ENCODE measurements at regions not wholly inside any gene's neighbourhood (a gene's known extent, or its start where the extent isn't known, plus 50 kb on each side); places are given as distances from the start of the nearest gene placed in this dataset.
"Not testable (repeated sequence)": the region's sequence is repeated elsewhere in the genome, so short reads cannot be mapped to it uniquely, and the experiment has no call there.

DNA sequence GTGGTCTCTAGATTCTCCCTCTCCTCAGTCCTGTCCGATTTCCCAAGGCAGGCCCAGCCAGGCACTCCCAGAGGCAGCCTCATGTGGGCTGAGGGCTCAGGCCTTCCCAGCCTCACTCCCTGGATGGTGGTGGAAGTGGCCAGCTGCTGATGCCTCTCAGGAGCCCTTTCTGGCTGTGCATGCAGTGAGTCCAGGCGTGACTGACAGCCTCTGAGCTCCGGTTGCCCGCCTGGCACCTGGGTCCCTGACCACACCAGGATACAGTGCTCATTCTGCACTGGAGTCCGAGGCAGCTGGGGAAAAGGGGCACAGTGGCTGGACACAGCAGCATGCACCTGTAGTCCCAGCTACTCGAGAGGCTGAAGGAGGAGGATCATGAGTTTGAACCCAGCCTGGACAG, 132.6 kb downstream of the CUL2 start:
- no peak for DNase-seq

DNA sequence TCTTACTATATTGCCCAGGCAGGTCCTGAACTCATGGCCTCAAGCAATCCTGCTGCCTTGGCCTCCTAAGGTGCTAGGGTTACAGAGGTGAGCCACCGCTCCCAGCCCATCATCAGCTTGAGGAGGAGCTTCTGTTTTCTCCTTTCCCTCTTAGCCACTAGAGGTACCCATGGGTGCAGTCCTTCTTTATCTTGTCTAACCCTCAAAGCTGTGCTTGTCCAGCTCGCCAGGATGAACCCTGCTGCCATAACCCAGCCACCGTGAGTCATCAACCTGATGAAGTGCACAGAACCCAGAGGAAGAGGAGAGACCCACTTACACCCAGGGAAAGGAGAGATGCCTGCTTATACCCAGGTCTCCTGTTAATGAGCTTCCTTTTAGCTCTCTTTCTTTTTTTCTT, 133.4 kb downstream of the CUL2 start:
- DNase-seq = no peak

DNA sequence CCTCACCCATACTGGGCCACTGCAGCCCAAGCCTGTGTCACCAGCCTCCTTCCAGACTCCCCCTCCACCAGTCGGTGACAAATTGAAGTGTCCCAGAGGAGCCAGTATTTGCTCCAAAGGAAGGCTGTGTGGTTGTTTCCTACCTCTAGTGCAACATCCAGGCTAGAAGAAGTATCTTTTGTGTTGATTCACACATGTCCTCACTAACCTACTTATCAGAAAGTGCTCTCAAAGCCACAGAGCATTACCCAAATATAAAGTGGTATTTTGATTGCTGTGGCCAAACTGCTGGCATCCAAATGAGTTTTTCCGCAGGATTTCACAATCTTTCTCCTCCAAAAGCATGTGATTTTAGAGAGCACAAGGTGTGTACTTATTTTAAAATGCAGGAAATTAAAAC, 134.8 kb downstream of the CUL2 start:
- no peak for DNase-seq

DNA sequence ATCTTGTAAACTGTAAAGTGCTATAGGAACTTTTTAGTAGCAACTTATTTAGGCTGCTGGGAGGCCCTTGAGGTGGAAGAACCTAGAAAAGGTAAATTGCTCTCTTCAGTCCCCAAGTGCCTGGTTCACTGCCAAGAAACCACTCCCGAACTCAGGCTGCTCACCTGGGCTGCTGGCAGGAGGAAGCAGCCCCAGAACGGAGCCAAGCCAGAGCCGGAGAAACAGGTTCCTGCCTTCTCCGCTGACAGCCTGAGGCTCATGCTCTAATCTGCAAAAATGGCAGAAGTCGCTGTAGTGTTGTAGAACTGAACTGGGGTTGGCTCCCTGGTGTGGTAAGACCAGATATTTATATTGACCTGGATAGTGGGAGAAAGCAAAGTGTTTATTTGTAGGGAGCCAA, 136.0 kb downstream of the CUL2 start:
- DNase-seq = no peak

DNA sequence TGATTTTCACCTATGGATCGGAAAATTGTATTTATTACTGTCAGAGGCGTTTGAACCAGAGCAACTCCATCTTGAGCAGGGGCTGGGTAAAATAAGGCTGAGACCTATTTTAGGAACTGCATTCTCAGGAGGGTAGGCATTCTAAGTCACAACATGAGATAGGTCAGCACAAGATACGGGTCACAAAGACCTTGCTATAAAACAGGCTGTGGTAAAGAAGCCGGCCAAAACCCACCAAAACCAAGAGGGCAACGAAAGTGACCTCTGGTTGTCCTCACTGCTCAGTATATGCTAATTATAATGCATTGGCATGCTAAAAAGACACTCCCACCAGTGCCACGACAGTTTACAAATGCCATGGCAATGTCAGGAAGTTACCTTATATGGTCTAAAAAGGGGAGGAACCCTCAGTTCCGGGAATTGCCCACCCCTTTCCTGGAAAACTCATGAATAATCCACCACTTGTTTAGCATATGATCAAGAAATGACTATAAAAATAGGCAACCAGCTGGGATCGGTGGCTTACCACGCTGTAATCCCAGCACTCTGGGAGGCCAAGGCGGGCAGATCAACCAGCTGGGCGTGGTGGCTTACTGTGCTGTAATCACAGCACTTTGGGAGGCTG, 136.3 kb upstream of the PARD3 start:
- DNase-seq = not testable (repeated sequence)

DNA sequence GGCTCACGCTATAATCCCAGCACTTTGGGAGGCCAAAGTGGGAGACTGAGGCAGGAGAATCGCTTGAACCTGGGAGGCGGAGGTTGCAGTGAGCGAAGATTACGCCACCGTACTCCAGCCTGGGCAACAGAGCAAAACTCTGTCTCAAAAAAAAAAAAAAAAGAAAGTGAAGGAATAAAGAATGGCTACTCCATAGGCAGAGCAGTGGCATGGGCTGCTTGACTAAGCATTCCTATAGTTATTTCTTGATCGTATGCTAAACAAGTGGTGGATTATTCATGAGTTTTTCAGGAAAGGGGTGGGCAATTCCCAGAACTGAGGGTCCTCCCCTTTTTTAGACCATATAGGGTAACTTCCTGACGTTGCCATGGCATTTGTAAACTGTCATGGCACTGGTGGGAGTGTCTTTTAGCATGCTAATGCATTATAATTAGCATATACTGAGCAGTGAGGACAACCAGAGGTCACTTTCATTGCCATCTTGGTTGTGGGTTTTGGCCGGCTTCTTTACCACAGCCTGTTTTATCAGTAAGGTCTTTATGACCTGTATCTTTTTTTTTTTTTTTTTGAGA, 130.9 kb upstream of the PARD3 start:
- DNase-seq = not testable (repeated sequence)

DNA sequence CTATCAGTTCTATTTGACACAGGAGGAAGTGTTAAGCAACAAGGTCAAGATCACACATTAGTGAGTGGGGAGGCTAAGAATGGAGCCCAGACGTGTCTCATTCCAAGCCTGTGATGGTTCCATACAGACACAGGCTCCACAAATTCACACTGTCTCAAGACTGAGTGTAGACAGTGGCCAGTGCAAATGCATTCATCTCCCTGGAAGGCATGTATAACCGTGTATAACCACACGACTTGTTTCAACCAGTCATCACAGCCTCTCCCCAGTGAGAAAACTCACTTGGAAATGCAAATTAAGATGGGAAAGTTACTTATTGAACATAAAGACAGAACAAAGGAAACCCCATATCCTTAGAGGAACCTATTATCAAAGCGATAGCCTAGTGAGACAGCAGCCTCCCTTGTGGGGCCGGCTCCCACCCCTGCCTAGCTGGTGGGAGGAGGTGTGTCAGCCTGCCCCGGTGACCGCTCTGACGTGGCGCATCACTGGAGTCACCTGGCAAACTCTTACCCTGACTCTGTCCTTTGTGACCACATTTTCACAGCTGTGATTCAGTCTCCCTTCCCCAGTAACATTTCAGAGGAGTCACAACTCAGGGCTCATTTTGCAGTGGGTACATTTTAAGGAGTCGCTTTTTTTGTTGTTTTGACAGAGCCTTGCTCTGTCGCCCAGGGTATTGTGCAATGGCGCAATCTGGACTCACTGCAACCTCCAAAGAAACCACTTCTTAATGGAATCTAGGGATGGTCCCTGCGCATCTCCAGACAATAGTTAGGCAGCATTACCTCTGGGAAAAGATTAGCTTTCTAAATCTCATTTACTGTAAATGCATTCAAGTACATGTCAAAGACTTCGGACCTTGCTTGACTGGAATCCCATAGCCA, 126.6 kb upstream of the PARD3 start:
- no peak for DNase-seq

DNA sequence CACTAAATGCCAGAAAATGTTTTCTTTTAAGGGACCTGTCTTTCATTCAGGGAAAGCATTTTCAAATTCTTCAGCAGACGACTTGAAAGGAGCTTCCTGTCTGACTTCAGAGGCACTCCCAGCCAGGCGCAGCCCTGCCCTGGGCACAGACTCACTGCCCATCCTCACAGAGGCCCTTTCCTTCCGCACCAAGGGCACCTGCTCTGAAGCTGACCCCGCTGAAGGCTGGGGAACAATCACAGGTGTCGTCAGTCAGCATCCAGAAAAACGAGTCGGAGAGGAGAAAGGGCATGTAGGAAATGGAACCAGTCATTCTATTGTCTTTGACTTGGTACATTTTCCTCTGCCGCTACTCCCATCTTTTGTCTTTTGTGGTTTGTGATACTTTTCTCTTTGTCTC, 125.3 kb upstream of the PARD3 start:
- no peak for DNase-seq

DNA sequence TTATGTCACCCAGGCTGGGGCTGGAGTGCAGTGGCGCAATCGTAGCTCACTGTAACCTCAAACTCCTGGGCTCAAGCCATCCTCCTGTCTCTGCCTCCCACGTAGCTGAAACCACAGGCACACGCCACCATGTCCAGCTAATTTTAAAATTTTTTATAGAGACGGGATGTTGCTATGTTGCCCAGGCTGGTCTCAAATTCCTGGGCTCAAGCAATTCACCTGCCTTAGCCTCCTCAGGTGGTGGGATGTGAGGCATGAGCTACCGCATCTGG, 123.2 kb upstream of the PARD3 start:
- no peak for DNase-seq

DNA sequence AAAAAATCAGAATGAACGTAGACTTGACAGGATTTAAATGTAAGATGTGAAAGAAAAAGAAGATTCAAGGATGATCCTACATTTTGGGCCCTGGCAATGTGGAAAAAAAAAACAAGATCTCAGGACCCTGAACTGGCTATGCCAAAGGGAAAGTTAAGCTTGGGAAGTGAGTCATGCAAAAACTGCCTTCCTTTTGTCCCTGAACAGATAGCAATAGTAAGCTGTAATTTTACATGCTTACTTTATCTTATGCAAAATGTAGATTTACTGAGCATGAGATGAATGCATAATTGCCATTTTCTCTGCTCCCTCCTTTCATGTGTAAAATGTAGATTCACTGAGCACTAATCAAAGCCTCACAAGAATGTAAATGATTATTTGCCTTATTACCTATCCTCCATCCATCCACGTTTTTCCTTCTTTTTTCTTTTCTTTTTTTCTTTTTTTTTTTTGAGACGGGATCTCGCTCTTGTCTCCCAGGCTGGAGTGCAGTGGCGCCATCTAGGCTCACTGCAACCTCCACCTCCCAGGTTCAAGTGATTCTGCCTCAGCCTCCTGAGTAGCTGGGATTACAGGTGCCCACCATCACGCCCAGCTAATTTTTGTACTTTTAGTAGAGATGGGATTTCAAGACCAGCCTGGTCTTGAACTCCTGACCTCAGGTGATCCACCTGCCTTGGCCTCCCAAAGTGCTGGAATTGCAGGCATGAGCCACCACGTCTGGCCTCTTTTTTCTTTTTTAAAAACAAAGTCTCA, 122.7 kb upstream of the PARD3 start:
- DNase-seq = not testable (repeated sequence)

DNA sequence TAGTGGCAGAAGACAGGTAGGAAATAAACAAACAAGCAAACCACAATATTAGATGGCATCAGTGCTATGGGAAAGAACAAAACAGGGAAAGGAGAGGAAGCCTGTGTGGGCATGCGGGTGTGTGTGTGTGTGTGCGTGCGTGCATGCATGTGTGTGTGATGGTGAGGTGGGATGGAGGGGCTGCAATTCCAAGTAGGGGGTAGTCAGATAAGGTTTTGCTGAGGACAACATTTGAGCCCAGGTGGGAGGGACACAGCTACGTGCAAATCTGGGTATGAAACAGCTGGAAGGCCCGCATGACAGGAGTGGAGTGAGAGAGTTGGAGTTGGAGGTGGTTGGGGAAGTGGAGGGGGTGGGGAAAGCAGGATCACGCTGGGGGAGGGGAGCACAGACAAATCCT, 121.0 kb upstream of the PARD3 start:
- DNase-seq = no peak

DNA sequence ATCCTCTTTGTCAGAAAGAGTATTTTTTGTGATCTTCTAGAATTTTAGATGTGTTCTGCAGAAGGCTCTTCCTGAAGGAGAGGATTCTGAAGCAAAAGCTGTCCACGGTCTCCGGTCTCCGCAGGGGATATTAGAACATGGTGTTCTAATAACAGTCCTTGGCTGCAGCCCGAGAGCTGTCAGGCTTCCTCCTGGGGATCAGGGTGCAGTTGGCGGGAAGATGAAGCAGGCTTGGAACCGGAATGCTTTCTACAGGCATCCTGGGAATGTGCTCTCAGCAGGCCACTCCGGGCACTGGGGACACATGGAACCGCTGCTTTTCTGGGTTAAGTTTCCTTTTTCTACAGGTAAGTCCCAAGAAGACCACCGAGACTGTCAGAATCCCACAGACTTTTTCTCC, 118.6 kb upstream of the PARD3 start:
- DNase-seq = no peak

DNA sequence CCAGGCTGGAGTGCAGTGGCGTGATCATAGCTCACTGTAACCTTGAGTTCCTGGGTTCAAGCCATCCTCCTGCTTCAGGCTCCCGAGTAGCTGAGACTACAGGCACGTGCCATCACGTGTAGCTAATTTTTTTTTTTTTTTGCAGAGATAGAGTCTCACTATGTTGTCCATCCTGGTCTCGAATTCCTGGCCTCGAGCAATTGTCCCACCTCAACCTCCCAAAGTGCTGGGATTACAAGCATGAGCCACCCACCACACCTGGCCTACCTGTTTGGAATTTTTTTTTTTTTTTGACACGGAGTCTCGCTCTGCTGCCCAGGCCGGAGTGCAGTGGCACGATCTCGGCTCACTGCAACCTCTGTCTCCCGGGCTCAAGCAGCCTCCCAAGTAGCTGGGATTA, 117.1 kb upstream of the PARD3 start:
- no peak for DNase-seq

DNA sequence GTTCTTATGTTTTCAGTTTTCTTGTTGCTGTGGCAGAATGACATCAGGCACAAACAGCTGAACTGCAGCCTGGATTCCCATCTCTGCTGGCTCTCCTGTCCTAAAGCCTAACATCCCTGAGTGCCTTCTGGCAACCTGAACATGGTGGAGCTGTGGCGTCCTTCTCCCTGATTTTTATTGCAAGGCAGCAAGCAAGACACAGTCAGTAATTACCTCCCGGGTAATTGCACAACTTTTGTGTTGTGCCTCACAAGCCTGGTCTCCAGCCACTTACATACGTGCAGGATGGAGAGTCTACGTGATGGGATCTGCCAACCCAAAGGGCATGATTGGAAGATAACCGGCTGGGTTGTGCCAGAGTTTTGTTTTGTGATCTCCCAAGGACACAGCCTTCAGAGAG, 116.1 kb upstream of the PARD3 start:
- no peak for DNase-seq

DNA sequence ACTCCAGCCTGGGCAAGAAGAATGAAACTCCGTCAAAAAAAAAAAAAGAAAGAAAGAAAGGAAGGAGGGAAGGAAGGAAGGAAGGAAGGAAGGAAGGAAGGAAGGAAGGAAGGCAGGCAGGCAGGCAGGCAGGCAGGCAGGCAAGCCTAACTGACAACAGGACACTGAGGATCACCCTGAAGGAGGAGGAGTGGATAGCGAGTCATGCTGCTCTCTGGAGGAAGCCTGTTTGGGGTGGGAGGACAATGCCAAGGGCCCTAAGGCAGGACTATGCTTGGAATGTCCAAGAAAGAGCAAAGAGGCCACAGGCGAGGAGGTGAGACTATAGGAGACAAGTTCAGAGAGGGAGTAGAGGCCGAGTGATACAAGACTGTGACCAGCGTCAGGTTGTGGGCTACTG, 107.0 kb upstream of the PARD3 start:
- DNase-seq = no peak

DNA sequence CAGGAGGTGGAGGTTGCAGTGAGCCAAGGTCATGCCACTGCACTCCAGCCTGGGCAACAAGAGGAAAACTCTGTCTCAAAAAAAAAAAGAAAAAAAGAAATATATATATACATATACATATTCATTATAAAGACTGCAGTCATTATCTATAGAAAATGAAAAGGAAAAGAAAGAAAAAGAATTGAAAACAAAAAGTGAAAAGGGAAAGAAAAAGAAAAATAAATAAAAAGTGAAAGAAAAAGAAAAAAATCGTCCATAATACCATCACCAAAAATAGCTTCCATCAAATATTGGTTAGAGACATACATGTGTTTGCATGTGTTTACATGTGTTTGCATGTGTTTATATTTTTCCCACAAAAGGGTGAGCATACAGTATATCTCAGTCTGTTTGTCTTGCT, 105.5 kb upstream of the PARD3 start:
- no peak for DNase-seq

DNA sequence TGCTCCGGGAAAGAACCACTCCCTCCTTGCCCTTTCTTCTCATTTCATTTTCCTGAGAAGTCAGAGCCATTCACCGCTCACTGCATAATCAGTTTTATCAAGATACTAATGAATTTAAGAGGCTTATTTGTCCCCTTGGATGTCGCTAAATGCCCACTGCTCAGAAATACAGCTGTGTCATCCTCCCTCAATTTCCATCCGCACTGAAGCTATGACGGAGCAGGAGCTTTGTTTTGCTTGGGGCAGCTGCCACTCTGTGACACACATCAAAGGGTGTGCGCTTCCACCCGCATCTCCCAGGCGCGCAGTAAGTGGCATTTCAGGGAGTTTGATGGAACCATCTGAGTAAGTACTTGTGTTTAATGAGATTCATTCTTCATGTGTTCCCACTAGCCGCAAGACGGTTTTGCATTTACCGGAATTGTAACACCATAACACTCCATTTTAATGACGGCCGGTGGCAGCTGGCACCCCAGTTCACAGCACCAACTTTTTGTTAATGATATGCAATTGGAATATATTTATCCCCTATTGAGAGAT, 103.8 kb upstream of the PARD3 start:
- no peak for DNase-seq

DNA sequence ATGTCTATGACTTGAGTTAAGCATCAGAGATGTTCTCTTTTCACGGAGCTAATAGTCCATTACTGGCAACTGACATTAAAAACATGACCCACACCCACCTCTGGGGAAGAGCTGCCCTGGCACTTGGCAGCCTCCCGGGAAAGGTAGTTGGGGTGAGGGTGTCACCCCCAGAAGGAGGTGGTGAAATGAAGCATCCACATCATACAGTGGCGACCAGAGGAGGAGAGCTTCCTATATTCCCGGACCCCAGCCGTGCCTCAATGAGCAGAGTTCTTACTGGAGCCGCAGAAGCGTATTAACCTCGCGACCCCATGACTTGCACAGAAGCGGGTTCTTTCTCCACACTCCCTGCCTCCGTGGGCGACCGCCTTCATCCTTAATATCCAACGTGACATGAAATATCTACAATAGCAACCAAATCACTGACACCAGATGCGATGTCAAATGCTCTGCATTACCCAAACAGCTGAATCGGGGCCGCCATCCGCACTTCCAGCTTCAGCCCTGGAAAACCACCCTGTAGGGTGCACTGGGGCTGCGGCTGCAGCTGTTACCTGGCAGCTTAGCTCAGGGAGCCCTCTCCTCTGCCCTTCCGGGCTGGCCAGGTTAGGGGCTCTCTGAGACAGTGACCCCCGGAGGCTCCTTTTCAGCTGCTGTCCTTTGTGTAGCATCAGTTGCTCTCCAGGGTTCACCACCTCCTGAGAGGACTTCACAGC, 103.1 kb upstream of the PARD3 start:
- no peak for DNase-seq

DNA sequence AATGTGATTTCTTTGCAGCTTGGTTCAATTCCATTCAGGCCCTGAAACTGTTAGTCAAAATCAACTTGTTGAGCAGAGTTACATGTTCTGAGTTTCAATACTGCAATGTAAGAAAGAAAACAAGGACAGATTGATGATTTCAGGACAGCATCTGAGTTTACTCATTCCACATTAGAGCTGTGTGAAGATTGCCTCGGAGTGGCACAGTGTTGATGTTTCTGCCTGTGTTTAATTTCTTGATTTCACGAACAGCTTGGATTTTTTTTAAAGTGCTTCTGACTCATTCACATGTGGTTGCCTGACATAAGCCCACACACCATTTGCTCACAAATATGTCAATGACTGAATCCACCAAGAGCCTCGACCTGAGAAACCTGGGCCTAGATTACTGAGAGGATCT, 101.2 kb upstream of the PARD3 start:
- DNase-seq = no peak

DNA sequence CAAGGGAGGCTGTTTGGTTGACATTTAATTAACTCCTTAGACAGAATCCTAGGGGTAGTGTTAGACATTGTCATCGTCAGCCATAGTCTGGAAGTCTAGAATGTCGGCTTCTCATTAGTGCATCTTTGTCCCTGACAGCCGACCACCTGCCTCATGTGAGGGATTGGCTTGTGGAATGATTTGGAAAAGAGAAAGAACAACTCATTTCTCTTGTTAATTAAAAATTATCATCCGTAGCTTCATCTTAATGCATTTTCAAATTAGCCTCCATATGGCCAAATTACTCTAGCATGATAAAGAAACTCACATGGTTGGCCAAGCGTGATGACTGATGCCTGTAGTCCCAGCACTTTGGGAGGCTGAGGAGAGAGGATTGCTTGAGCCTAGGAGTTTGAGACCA, 97.7 kb upstream of the PARD3 start:
- DNase-seq = no peak

DNA sequence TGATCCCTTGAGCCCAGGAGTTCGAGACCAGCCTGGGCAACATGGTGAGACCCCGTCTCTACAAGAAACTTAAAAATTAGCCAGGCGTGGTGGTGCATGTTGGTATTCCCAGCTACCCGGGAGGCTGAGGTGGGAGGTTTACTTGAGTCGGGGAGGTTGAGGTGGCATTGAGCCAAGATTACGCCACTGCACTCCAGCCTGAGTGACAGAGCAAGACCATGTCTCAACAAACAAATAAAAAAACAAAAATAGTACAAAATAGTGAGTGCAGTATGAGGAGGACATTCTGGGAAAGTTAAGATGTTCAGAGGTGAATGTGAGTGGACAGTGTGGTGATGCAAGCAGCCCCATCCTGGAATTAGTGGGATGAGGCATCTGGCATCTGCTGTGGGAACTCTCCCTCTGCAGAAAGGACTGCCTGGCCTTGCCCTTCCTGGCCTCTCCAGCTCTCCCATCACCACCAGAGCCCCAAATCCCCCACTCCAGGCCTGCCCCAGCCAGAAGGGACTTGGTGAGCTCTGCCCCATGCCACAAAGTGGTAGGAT, 96.6 kb upstream of the PARD3 start:
- no peak for DNase-seq

DNA sequence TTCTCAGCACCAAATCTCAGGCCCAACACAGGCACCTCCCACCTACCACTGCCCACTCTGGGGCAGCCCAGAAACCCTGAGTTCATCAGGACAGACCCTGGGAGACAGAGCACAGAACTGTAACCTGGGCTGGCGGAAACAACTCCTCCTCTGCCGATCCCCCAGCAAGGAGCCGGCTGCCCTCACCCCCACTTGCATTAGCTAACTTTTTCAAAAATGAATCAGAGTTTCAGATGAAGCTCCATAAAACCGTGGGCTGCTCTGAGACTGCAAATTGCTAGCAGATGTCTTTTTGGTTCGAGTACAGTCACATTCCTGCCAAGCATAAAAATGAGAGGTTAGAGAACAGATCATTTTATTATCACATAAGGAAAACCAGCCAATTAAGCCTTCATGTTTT, 93.4 kb upstream of the PARD3 start:
- no peak for DNase-seq
